ENCODE measurements at regions not wholly inside any gene's neighbourhood (a gene's known extent, or its start where the extent isn't known, plus 50 kb on each side); places are given as distances from the start of the nearest gene placed in this dataset.
A peak's percentile ranks its signal among the peaks of the same experiment; 100 is the strongest.

GRCh38 chr9:16964228-16964627 is 93.8 kb upstream of the BNC2 start:
- Histone ChIP-seq H3K4me3 (replicated peaks in 1 of 4; ENCODE audit: control extremely low read depth in 1 of 4, insufficient read depth in 1 of 4, low read depth in 3 of 4, low read length in 4 of 4) (no peak overlapping the region), H2AFZ (ENCODE audit: low read length) (peak overlapping the region; percentile 13), H3K4me1 (ENCODE audit: control insufficient read depth, extremely low read depth, insufficient read depth, low read length) (peaks cover 2% of the 10 kb centered on the region), H3K27ac (ENCODE audit: insufficient read depth, low read length) (peak overlapping the region; percentile 78), H4K20me1 (ENCODE audit: control insufficient read depth, extremely low read depth, insufficient read depth, low read length) (no peaks in the 10 kb centered on the region), H3K27me3 (ENCODE audit: control insufficient read depth, insufficient read depth, low read length) (no peaks in the 10 kb centered on the region), H3K9ac (ENCODE audit: insufficient read depth, low read length) (no peak overlapping the region), H3K79me2 (ENCODE audit: control insufficient read depth, insufficient read depth, low read length) (no peaks in the 10 kb centered on the region), H3K36me3 (ENCODE audit: control insufficient read depth, insufficient read depth, low read length) (no peaks in the 10 kb centered on the region), H3K9me3 (ENCODE audit: control insufficient read depth, insufficient read depth, low read depth, low read length) (no peaks in the 10 kb centered on the region), H3K4me2 (ENCODE audit: extremely low read depth, insufficient read depth, low read length) (no peak overlapping the region)
- DNase-seq (ENCODE audit: low read depth in 2 of 2) = peak; percentile 99 to 100
- TF ChIP-seq EZH2 (IDR thresholded peaks at IDR 0.05; ENCODE audit: low read length, missing control alignments) (no peak), CTCF (conservative IDR thresholded peaks at IDR 0.05 in 1 of 2, IDR thresholded peaks at IDR 0.05 in 1 of 2; ENCODE audit: low read depth in 1 of 2, low read length in 2 of 2) (no peak)

- no peaks in the 10 kb centered on the region for H3K9me3 ChIP-seq (ENCODE audit: control insufficient read depth, insufficient read depth, low read depth, low read length)
- H3K36me3 ChIP-seq (ENCODE audit: control insufficient read depth, insufficient read depth, low read length) = no peaks in the 10 kb centered on the region
- H2AFZ ChIP-seq (ENCODE audit: low read length) = no peak overlapping the region
- H3K27ac ChIP-seq (ENCODE audit: insufficient read depth, low read length) = no peak overlapping the region
- H3K79me2 ChIP-seq (ENCODE audit: control insufficient read depth, insufficient read depth, low read length) = no peaks in the 10 kb centered on the region
- TF ChIP-seq CTCF (conservative IDR thresholded peaks at IDR 0.05 in 1 of 2, IDR thresholded peaks at IDR 0.05 in 1 of 2; ENCODE audit: low read depth in 1 of 2, low read length in 2 of 2) (no peak), EZH2 (IDR thresholded peaks at IDR 0.05; ENCODE audit: low read length, missing control alignments) (no peak)
- H4K20me1 ChIP-seq (ENCODE audit: control insufficient read depth, extremely low read depth, insufficient read depth, low read length) = no peaks in the 10 kb centered on the region
- peaks cover 2% of the 10 kb centered on the region for H3K4me1 ChIP-seq (ENCODE audit: control insufficient read depth, extremely low read depth, insufficient read depth, low read length)
- no peak overlapping the region for H3K4me3 ChIP-seq (replicated peaks in 1 of 4; ENCODE audit: control extremely low read depth in 1 of 4, insufficient read depth in 1 of 4, low read depth in 3 of 4, low read length in 4 of 4)
- H3K27me3 ChIP-seq (ENCODE audit: control insufficient read depth, insufficient read depth, low read length) = no peaks in the 10 kb centered on the region
- H3K9ac ChIP-seq (ENCODE audit: insufficient read depth, low read length) = no peak overlapping the region
- no peak overlapping the region for H3K4me2 ChIP-seq (ENCODE audit: extremely low read depth, insufficient read depth, low read length)
- peak; percentile 59 to 61 for DNase-seq (ENCODE audit: low read depth in 2 of 2)
Observed at GRCh38 chr9:16960084-16960483, 89.6 kb upstream of the BNC2 start.

- H3K4me3 ChIP-seq (replicated peaks in 1 of 4; ENCODE audit: control extremely low read depth in 1 of 4, insufficient read depth in 1 of 4, low read depth in 3 of 4, low read length in 4 of 4) = no peak overlapping the region
- no peak overlapping the region for H3K4me2 ChIP-seq (ENCODE audit: extremely low read depth, insufficient read depth, low read length)
- DNase-seq (ENCODE audit: low read depth in 2 of 2) = peak in 1 of 2 donors; percentile 43
- H3K9me3 ChIP-seq (ENCODE audit: control insufficient read depth, insufficient read depth, low read depth, low read length) = no peaks in the 10 kb centered on the region
- no peaks in the 10 kb centered on the region for H3K27me3 ChIP-seq (ENCODE audit: control insufficient read depth, insufficient read depth, low read length)
- TF ChIP-seq CTCF (conservative IDR thresholded peaks at IDR 0.05 in 1 of 2, IDR thresholded peaks at IDR 0.05 in 1 of 2; ENCODE audit: low read depth in 1 of 2, low read length in 2 of 2) (no peak), EZH2 (IDR thresholded peaks at IDR 0.05; ENCODE audit: low read length, missing control alignments) (no peak)
- H2AFZ ChIP-seq (ENCODE audit: low read length) = no peak overlapping the region
- H3K79me2 ChIP-seq (ENCODE audit: control insufficient read depth, insufficient read depth, low read length) = no peaks in the 10 kb centered on the region
- H3K27ac ChIP-seq (ENCODE audit: insufficient read depth, low read length) = no peak overlapping the region
- no peaks in the 10 kb centered on the region for H4K20me1 ChIP-seq (ENCODE audit: control insufficient read depth, extremely low read depth, insufficient read depth, low read length)
- H3K36me3 ChIP-seq (ENCODE audit: control insufficient read depth, insufficient read depth, low read length) = no peaks in the 10 kb centered on the region
- no peak overlapping the region for H3K9ac ChIP-seq (ENCODE audit: insufficient read depth, low read length)
- H3K4me1 ChIP-seq (ENCODE audit: control insufficient read depth, extremely low read depth, insufficient read depth, low read length) = peaks cover 2% of the 10 kb centered on the region
Observed at GRCh38 chr9:16959391-16959790, 88.9 kb upstream of the BNC2 start.

Measured in fibroblast of lung (primary cell).